CD4-positive, alpha-beta T cell treated with Interleukin-17A for 4 hours (primary cell): ENCODE measurements at regions not wholly inside any gene's neighbourhood (a gene's known extent, or its start where the extent isn't known, plus 50 kb on each side); places are given as distances from the start of the nearest gene placed in this dataset.

Experiments used
- DNase-seq: peaks from one replicate; pipeline ENCODE4 v3.0.0-alpha.2; 2020; ENCODE audit warnings: mixed read lengths

DNA sequence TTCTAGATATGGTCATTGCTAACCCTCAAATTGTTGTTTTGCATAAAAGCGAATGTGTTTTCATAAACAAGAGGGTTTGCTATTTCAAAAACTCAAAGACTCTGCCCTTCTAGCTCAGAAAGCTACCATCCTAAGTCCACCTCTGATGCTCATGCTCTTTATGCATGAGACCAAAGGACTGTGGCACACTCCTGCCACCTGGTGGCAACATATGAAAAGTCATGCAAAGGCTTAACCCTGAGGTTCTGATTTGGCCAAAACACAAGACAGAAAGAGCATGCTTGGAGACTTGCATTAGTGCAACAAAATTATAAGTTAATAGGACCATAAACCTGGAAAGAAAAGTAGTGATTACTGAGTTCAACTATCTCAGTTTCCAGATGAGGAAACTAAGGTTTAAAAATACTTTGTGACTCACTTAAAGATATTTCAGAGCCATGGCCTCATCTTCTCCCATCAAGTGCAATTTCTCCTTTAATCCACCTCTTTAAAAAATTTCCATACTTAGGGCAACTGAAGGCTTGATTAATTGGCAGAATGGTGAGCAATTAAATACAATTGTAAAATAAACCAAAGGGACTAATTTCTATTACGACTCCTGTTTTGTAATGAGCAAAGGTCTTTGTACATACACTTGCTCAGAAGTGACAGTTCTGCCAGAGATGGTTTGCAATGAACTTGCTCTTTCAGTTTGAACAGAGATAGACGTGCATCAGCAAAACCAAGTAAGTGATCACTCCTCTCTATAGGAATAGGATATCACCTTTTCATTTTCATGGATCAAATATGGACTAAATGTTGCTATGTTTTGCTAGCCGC is 110.7 kb upstream of the RAD23B start:
- DNase-seq = peak; percentile 61

GRCh38 chr9:107172979-107173347 is 110.1 kb upstream of the RAD23B start:
- no peak for DNase-seq

- DNase-seq = no peak
These were observed 109.5 kb upstream of the RAD23B start for GRCh38 chr9:107173422-107174180.

DNA sequence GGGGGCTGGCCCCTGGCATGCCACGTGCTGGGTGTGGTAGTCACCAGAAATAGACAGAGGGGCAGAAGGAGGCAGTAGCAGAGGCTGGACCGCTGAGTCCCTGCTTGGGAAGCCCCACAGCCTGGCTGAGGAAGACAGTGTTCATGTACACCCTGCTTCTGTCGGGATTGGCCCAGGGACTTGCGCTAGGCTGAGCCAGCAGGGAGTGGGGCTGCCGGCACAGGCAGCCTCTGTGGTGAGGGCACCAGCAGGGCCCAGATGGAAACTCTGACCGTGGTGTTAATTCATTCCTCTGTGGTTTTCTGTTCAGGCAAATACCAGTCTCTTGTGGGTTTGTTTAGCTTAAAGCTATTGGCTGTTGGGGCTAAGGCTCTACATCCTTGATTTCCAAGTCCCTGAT is 108.6 kb upstream of the RAD23B start:
- DNase-seq = no peak

DNA sequence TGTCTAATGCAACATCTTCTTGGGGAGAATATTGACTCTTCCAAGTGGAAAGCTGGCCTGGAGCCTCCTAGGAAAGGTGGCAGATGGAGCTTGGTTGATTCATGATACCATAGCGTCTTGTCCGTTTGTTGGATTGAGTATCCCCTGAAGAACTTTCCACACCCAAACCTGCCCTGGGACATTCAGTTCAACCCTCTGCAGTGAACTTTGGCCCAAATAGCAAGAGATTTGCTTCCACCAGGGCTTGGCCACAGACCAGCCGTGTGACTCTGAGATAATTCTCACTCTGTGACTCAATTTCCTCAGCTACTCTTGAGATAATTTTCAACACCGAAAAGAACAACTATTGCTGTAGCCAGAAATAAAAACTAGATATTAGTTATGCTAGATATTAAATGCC is 108.0 kb upstream of the RAD23B start:
- DNase-seq = no peak

GRCh38 chr9:107175816-107176435 is 107.2 kb upstream of the RAD23B start:
- no peak for DNase-seq

- no peak for DNase-seq
These were observed 106.5 kb upstream of the RAD23B start for GRCh38 chr9:107176436-107177151.

- no peak for DNase-seq
These were observed 105.7 kb upstream of the RAD23B start for GRCh38 chr9:107177243-107177839.

- DNase-seq = no peak
These were observed 105.2 kb upstream of the RAD23B start for GRCh38 chr9:107177857-107178256.

GRCh38 chr9:107178293-107178692 is 104.8 kb upstream of the RAD23B start:
- no peak for DNase-seq

- no peak for DNase-seq
These were observed 102.9 kb upstream of the RAD23B start for GRCh38 chr9:107180206-107180605.

DNA sequence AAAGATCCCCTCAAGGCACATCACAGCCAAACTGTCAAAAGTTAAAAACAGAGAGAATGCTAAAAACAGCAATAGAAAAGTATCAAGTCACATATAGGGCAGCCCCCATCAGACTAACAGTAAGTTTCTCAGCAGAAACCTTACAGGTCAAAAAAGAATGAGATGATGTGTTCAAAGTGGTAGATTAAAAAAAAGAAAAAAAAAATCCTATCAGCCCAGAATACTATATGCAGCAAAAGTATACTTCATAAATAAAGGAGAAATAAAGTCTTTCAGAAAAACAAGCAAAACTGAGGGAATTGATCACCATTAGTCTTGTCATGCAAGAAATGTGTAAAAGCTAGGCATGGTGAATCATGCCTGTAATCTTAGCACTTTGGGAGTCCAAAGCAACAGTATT is 99.9 kb upstream of the RAD23B start:
- DNase-seq = no peak

GRCh38 chr9:107188376-107188775 is 94.7 kb upstream of the RAD23B start:
- no peak for DNase-seq

DNA sequence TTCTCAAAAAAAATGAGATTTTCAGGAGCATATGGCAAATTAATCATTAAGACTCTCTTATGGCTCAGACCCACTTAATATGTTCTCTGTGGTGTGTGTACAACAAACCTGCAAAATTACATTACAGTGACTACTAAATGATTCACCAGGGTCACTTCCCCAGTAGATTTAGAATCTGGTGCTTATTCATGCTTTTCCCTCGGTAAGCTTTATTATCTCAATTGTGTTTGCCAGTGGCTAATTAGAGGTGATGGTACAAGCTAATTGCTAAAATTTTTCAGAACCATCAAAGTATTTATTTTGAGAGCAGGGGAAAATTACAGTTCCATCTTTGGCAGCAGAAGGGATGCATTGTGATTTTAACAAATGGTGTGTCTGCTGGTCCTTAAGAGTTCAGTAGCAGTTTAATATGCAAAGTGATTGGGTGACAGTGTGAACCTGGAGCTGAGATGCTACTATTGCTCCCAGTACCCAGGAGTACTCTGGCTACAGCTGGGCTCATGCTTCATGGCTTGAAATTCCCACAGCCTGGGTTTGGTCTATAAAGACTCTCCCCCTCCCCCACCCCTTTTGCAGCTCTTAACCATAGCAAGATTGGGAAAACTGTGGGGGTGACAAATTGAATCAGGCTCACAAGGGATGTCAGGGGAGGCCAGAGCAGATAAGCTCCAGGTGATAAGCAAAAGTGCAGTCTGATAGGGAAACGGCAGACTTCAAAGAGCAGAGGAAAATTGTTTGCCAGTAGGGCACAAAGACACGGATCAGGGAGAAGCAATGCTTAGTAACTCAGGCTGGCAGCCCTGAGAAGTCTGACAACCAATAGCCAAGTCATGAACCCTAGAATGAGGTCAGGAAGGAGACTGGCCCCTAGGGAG is 92.8 kb upstream of the RAD23B start:
- DNase-seq = no peak

- no peak for DNase-seq
These were observed 92.2 kb upstream of the RAD23B start for GRCh38 chr9:107190936-107191290.

- DNase-seq = no peak
These were observed 89.8 kb upstream of the RAD23B start for GRCh38 chr9:107193251-107193650.

DNA sequence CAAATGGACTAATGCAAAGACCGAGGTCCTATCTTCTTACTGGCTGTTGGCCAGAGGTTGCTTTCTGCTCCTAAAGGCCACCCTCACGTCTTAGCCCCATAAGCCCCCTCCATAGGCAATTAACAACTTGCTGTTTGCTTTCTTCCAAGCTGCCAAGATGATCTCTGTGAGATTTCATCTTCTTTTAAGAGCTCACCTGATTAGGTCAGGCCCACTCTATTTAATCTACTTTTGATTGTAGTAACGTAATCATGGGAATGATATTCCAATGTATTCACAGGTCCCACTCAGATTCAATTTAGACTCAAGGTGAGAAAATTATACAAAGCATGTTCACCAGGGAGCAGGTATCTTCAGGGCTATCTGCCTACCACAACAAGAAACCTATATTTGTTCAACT is 84.4 kb upstream of the RAD23B start:
- no peak for DNase-seq

- no peak for DNase-seq
These were observed 75.0 kb upstream of the RAD23B start for GRCh38 chr9:107208121-107208520.

DNA sequence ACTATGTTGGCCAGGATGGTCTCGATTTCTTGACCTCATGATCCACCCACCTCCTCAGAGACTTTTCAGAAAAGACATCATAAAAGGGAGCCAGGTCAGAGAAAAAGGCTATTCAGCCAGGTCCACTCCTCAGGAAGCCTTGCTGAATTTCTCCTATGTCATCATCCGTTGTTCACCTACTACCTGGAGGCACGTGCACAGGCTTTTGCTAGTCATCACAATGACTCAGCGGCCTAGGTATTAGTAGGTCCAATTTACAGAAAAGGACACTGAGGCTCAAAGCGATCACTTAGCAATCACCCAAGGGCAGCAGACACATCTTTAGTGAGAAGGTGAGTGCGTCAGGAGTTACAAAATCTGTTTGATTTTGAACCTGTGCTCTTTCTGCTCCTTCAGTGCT is 72.3 kb upstream of the RAD23B start:
- DNase-seq = no peak

DNA sequence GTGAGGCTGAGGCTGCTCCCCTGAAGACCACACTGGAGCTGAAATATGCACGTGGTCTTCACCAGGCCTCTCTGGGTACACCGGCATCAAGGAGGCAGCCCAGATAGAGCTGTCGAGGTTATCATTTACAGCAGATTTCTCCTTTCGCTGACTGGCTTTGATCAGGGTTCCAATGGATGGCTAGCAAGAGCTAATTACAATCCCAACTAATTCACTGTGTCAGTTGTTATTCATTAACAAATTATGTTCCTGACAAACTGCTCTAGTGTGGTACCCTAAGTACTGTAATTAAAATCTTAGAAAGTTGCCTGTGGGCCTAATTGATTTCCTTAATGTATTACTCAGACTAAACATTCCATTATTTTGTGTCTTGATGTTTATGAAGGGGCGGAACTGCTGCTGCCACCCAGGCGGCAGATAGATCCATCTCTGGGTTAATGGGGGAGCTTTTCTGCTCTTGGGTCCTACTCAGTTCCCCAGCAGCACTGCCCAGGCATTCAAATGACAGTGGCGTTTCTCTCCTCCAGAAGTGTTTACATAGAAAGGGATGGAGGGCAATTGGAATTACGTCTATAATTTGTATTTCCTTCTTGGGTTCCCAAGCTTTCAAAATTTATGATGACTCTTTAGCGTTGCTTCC is 71.7 kb upstream of the RAD23B start:
- DNase-seq = no peak

DNA sequence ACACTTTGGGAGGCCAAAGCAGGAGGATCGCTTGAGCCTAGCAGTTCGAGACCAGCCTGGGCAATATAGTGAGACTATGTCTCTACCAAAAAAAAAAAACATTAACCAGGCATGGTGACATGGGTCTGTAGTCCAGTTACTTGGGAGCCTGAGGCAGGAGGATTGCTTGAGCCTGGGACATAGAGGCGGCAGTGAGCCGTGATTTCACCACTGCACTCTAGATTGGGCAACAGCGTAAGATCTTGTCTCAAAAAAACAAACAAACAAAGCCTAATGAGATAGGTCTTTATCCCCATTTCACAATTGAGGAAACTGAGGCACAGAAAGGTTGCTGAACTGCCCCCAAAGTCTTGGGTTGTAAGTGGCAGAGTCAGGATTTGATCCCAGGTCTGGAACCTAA is 70.5 kb upstream of the RAD23B start:
- DNase-seq = no peak
